BE2C (cell line): ENCODE measurements at regions not wholly inside any gene's neighbourhood (a gene's known extent, or its start where the extent isn't known, plus 50 kb on each side); places are given as distances from the start of the nearest gene placed in this dataset.

Source experiments
- DNase-seq: peaks from one replicate; pipeline ENCODE4 v3.0.0-alpha.2; 2020
- H3K27me3 ChIP-seq: fragments of 250-450 bp; sonication (Bioruptor Pico); 2 replicates; pipeline ENCODE4 v1.5.1; 2020; ENCODE audit warnings: mild to moderate bottlenecking
- H3K36me3 ChIP-seq: fragments of 250-450 bp; sonication (Bioruptor Pico); 2 replicates; pipeline ENCODE4 v1.5.1; 2020; ENCODE audit warnings: mild to moderate bottlenecking
- H3K4me1 ChIP-seq: fragments of 250-450 bp; sonication (Bioruptor Pico); 2 replicates; pipeline ENCODE4 v1.5.1; 2020
- H3K4me3 ChIP-seq: 2 replicates; pipeline ENCODE4 v1.5.1; 2011; ENCODE audit warnings: low read depth, low read length
- H3K9me3 ChIP-seq: fragments of 250-450 bp; sonication (Bioruptor Pico); 2 replicates; pipeline ENCODE4 v1.5.1; 2020
- CTCF ChIP-seq: IDR thresholded peaks from 2 replicates; pipeline ENCODE4 v1.5.1; 2012; ENCODE audit warnings: mild to moderate bottlenecking, low read depth, low read length

GRCh38 chr4:3362431-3363287 lies 69.8 kb downstream of the RGS12 start:
- H3K36me3 ChIP-seq, result no peaks in the 10 kb centered on the region
- H3K4me1 ChIP-seq, result no peaks in the 10 kb centered on the region
- H3K4me3 ChIP-seq, result no peak overlapping the region
- no peaks in the 10 kb centered on the region for H3K27me3 ChIP-seq
- TF ChIP-seq CTCF, result no peak
- DNase-seq, result no peak
- H3K9me3 ChIP-seq, result no peaks in the 10 kb centered on the region

- TF ChIP-seq CTCF, result no peak
- no peaks in the 10 kb centered on the region; the same call in 1 of the 2 replicates for H3K4me1 ChIP-seq
Observed at GRCh38 chr4:3363411-3364141, 70.8 kb downstream of the RGS12 start.

GRCh38 chr4:3364199-3364598 lies 71.4 kb downstream of the RGS12 start:
- no peaks in the 10 kb centered on the region for H3K9me3 ChIP-seq
- no peak for DNase-seq
- no peaks in the 10 kb centered on the region for H3K27me3 ChIP-seq
- no peaks in the 10 kb centered on the region for H3K36me3 ChIP-seq
- H3K4me1 ChIP-seq, result peaks cover 6% of the 10 kb centered on the region
- no peak for TF ChIP-seq CTCF
- H3K4me3 ChIP-seq, result no peak overlapping the region

More at GRCh38 chr4:3363411-3364141, 70.8 kb downstream of the RGS12 start:
- Histone ChIP-seq H3K4me3 (no peak overlapping the region), H3K36me3 (no peaks in the 10 kb centered on the region), H3K27me3 (no peaks in the 10 kb centered on the region), H3K9me3 (no peaks in the 10 kb centered on the region)
- DNase-seq, result no peak

GRCh38 chr4:3364634-3365314 lies 72.0 kb downstream of the RGS12 start:
- H3K36me3 ChIP-seq, result no peaks in the 10 kb centered on the region
- no peaks in the 10 kb centered on the region for H3K9me3 ChIP-seq
- no peak for DNase-seq
- H3K4me1 ChIP-seq, result peaks cover 11% of the 10 kb centered on the region
- no peaks in the 10 kb centered on the region for H3K27me3 ChIP-seq
- TF ChIP-seq CTCF, result no peak
- H3K4me3 ChIP-seq, result no peak overlapping the region

- Histone ChIP-seq H3K9me3 (no peaks in the 10 kb centered on the region), H3K36me3 (no peaks in the 10 kb centered on the region), H3K4me3 (no peak overlapping the region), H3K27me3 (no peaks in the 10 kb centered on the region), H3K4me1 (peaks cover 11% of the 10 kb centered on the region)
- TF ChIP-seq CTCF, result no peak
- DNase-seq, result no peak
Observed at GRCh38 chr4:3365326-3365725, 72.5 kb downstream of the RGS12 start.
